ENCODE measurements at regions not wholly inside any gene's neighbourhood (a gene's known extent, or its start where the extent isn't known, plus 50 kb on each side); places are given as distances from the start of the nearest gene placed in this dataset.

GRCh38 chr7:25304691-25305090 is 76.4 kb upstream of the NPVF start:
- H3K36me3 ChIP-seq (replicated peaks in 1 of 2; ENCODE audit: control extremely low read depth in 1 of 2, control insufficient read depth in 1 of 2, extremely low read depth in 1 of 2, insufficient read depth in 2 of 2, low read length in 1 of 2), result no peaks in the 10 kb centered on the region
- Mint-ChIP-seq H3K4me1 (no peaks in the 10 kb centered on the region), H3K9me3 (ENCODE audit: insufficient read depth) (no peaks in the 10 kb centered on the region), H3K27ac (no peak overlapping the region), H3K4me3 (no peak overlapping the region), H3K27me3 (peaks cover 26% of the 10 kb centered on the region)
- TF ChIP-seq EZH2 (IDR thresholded peaks at IDR 0.05; ENCODE audit: borderline replicate concordance, insufficient read depth, low read depth, low read length, poor library complexity, severe bottlenecking), result no peak
- TF ChIP-seq CTCF (IDR thresholded peaks at IDR 0.05), result no peak
- no peaks in the 10 kb centered on the region for H3K4me1 ChIP-seq (ENCODE audit: control insufficient read depth in 2 of 2, insufficient read depth in 2 of 2, low read length in 2 of 2)
- intact Hi-C loops (cut with micrococcal nuclease), result no loop called here
- H3K9me3 ChIP-seq (ENCODE audit: control extremely low read depth in 1 of 3, control insufficient read depth in 2 of 3, insufficient read depth in 1 of 3, low read length in 2 of 3), result no peaks in the 10 kb centered on the region
- no peak overlapping the region for H3K4me3 ChIP-seq (ENCODE audit: control extremely low read depth in 1 of 5, extremely low read depth in 1 of 5, insufficient read depth in 1 of 5, low read depth in 2 of 5, low read length in 4 of 5)
- no peak overlapping the region for H2AFZ ChIP-seq (ENCODE audit: insufficient read depth, low read depth, low read length, poor library complexity, severe bottlenecking)
- POLR2A ChIA-PET, result no interaction called here
- H3K27me3 ChIP-seq (replicated peaks in 1 of 4; ENCODE audit: control extremely low read depth in 1 of 4, control insufficient read depth in 3 of 4, insufficient read depth in 4 of 4, low read length in 3 of 4), result peaks cover 0 to 12% (median 6%) of the 10 kb centered on the region in 4 experiments
- no peaks in the 10 kb centered on the region for H3K79me2 ChIP-seq (ENCODE audit: control insufficient read depth, insufficient read depth, low read length)
- CTCF ChIA-PET, result no interaction called here
- no peak overlapping the region for H3K4me2 ChIP-seq (replicated peaks; ENCODE audit: low read depth, low read length, poor library complexity, severe bottlenecking)
- ATAC-seq (ENCODE audit: low read depth) (no peak), DNase-seq (no peak)
- no peak overlapping the region for H3K9ac ChIP-seq (ENCODE audit: low read length)
- 93% methylated on average over 3 of the region's 4 CpGs for WGBS (ENCODE audit: insufficient coverage)
- no peak overlapping the region for H3K27ac ChIP-seq (ENCODE audit: low read length in 2 of 2)
- H4K20me1 ChIP-seq (ENCODE audit: control insufficient read depth, insufficient read depth, low read length, poor library complexity, severe bottlenecking), result no peaks in the 10 kb centered on the region

GRCh38 chr7:25305831-25306230 is 77.5 kb upstream of the NPVF start:
- Histone ChIP-seq H2AFZ (ENCODE audit: insufficient read depth, low read depth, low read length, poor library complexity, severe bottlenecking) (no peak overlapping the region), H3K27ac (ENCODE audit: low read length in 2 of 2) (no peak overlapping the region), H3K4me2 (replicated peaks; ENCODE audit: low read depth, low read length, poor library complexity, severe bottlenecking) (no peak overlapping the region), H3K27me3 (replicated peaks in 1 of 4; ENCODE audit: control extremely low read depth in 1 of 4, control insufficient read depth in 3 of 4, insufficient read depth in 4 of 4, low read length in 3 of 4) (peaks cover 0 to 12% (median 6%) of the 10 kb centered on the region in 4 experiments), H3K9ac (ENCODE audit: low read length) (no peak overlapping the region), H3K79me2 (ENCODE audit: control insufficient read depth, insufficient read depth, low read length) (no peaks in the 10 kb centered on the region), H3K4me3 (ENCODE audit: control extremely low read depth in 1 of 5, extremely low read depth in 1 of 5, insufficient read depth in 1 of 5, low read depth in 2 of 5, low read length in 4 of 5) (no peak overlapping the region), H4K20me1 (ENCODE audit: control insufficient read depth, insufficient read depth, low read length, poor library complexity, severe bottlenecking) (no peaks in the 10 kb centered on the region), H3K4me1 (ENCODE audit: control insufficient read depth in 2 of 2, insufficient read depth in 2 of 2, low read length in 2 of 2) (no peaks in the 10 kb centered on the region), H3K9me3 (ENCODE audit: control extremely low read depth in 1 of 3, control insufficient read depth in 2 of 3, insufficient read depth in 1 of 3, low read length in 2 of 3) (no peaks in the 10 kb centered on the region), H3K36me3 (replicated peaks in 1 of 2; ENCODE audit: control extremely low read depth in 1 of 2, control insufficient read depth in 1 of 2, extremely low read depth in 1 of 2, insufficient read depth in 2 of 2, low read length in 1 of 2) (no peaks in the 10 kb centered on the region)
- TF ChIP-seq EZH2 (IDR thresholded peaks at IDR 0.05; ENCODE audit: borderline replicate concordance, insufficient read depth, low read depth, low read length, poor library complexity, severe bottlenecking) (no peak), CTCF (IDR thresholded peaks at IDR 0.05) (no peak)
- peaks cover 23% of the 10 kb centered on the region for H3K27me3 Mint-ChIP-seq
- WGBS (ENCODE audit: insufficient coverage), result no CpG with 5 or more reads among the region's 1 CpG
- no peak for ATAC-seq (ENCODE audit: low read depth)
- intact Hi-C loops (cut with micrococcal nuclease), result no loop called here
- no peak overlapping the region for H3K27ac Mint-ChIP-seq
- H3K4me3 Mint-ChIP-seq, result no peak overlapping the region
- H3K9me3 Mint-ChIP-seq (ENCODE audit: insufficient read depth), result no peaks in the 10 kb centered on the region
- ChIA-PET CTCF (no interaction called here), POLR2A (no interaction called here)
- H3K4me1 Mint-ChIP-seq, result no peaks in the 10 kb centered on the region
- no peak for DNase-seq
